Parathyroid adenoma (tissue), 2 donors: ENCODE measurements at regions not wholly inside any gene's neighbourhood (a gene's known extent, or its start where the extent isn't known, plus 50 kb on each side); places are given as distances from the start of the nearest gene placed in this dataset.

Experiments
- H2AFZ ChIP-seq: fragments of 300-600 bp; sonication (generic); one replicate; pipeline ENCODE4 v1.7.0; 2017; ENCODE audit warnings: antibody characterized with exemption, mild to moderate bottlenecking
- H3K27ac ChIP-seq: fragments of 300-600 bp; sonication (generic); one replicate; pipeline ENCODE4 v1.7.0; 2017
- H3K27me3 ChIP-seq: fragments of 300-600 bp; sonication (generic); one replicate; pipeline ENCODE4 v1.7.0; 2017; ENCODE audit warnings: low read length; ENCODE audit not compliant: control insufficient read depth, insufficient read depth
- H3K36me3 ChIP-seq: fragments of 300-600 bp; sonication (generic); one replicate; pipeline ENCODE4 v1.7.0; 2017; ENCODE audit warnings: low read length; ENCODE audit not compliant: control insufficient read depth, insufficient read depth
- H3K4me1 ChIP-seq: fragments of 300-600 bp; sonication (generic); one replicate; pipeline ENCODE4 v1.7.0; 2017; ENCODE audit warnings: control low read depth
- H3K4me2 ChIP-seq: fragments of 300-600 bp; sonication (generic); one replicate; pipeline ENCODE4 v1.7.0; 2017; ENCODE audit warnings: low read length
- H3K4me3 ChIP-seq: fragments of 300-600 bp; sonication (generic); one replicate; pipeline ENCODE4 v1.7.0; 2017; ENCODE audit warnings: low read depth, low read length
- H3K79me2 ChIP-seq: fragments of 300-600 bp; sonication (generic); one replicate; pipeline ENCODE4 v1.7.0; 2017; ENCODE audit warnings: control low read depth
- H3K9ac ChIP-seq: fragments of 300-600 bp; sonication (generic); one replicate; pipeline ENCODE4 v1.7.0; 2017; ENCODE audit warnings: mild to moderate bottlenecking
- H3K9me3 ChIP-seq: fragments of 300-600 bp; sonication (generic); one replicate; pipeline ENCODE4 v1.7.0; 2017; ENCODE audit warnings: low read length; ENCODE audit not compliant: control insufficient read depth
- CTCF ChIP-seq: fragments of 300-600 bp; sonication (generic); IDR thresholded peaks from one replicate; pipeline ENCODE4 v1.7.0; 2017; ENCODE audit warnings: antibody characterized with exemption, mild to moderate bottlenecking
- donor health status: primary hyperparathyroidism.

GRCh38 chr3:86254480-86254879, 736.5 kb downstream of the VGLL3 start:
- Histone ChIP-seq H3K9me3 (no peaks in the 10 kb centered on the region), H3K27ac (no peak overlapping the region), H3K4me3 (no peak overlapping the region), H3K4me2 (no peak overlapping the region), H3K4me1 (no peaks in the 10 kb centered on the region), H3K36me3 (no peaks in the 10 kb centered on the region), H3K79me2 (no peaks in the 10 kb centered on the region), H2AFZ (no peak overlapping the region), H3K27me3 (no peaks in the 10 kb centered on the region), H3K9ac (no peak overlapping the region)
- TF ChIP-seq CTCF = no peak

GRCh38 chr3:86251781-86252180, 739.2 kb downstream of the VGLL3 start:
- Histone ChIP-seq H3K27ac (no peak overlapping the region), H3K4me3 (no peak overlapping the region), H3K27me3 (no peaks in the 10 kb centered on the region), H3K9ac (no peak overlapping the region), H3K4me2 (no peak overlapping the region), H3K4me1 (no peaks in the 10 kb centered on the region), H3K79me2 (no peaks in the 10 kb centered on the region), H3K36me3 (no peaks in the 10 kb centered on the region), H2AFZ (no peak overlapping the region), H3K9me3 (no peaks in the 10 kb centered on the region)
- no peak for TF ChIP-seq CTCF

GRCh38 chr3:86249833-86250232, 741.1 kb downstream of the VGLL3 start:
- no peaks in the 10 kb centered on the region for H3K27me3 ChIP-seq
- H3K9me3 ChIP-seq = no peaks in the 10 kb centered on the region
- TF ChIP-seq CTCF = no peak
- H2AFZ ChIP-seq = no peak overlapping the region
- H3K79me2 ChIP-seq = no peaks in the 10 kb centered on the region
- H3K4me1 ChIP-seq = no peaks in the 10 kb centered on the region
- H3K4me2 ChIP-seq = no peak overlapping the region
- H3K36me3 ChIP-seq = no peaks in the 10 kb centered on the region
- no peak overlapping the region for H3K27ac ChIP-seq
- H3K9ac ChIP-seq = no peak overlapping the region
- H3K4me3 ChIP-seq = no peak overlapping the region

GRCh38 chr3:86245360-86245759, 745.6 kb downstream of the VGLL3 start:
- Histone ChIP-seq H3K27me3 (no peaks in the 10 kb centered on the region), H3K4me3 (no peak overlapping the region), H3K4me2 (no peak overlapping the region), H2AFZ (no peak overlapping the region), H3K4me1 (no peaks in the 10 kb centered on the region), H3K27ac (no peak overlapping the region), H3K9ac (no peak overlapping the region), H3K36me3 (no peaks in the 10 kb centered on the region), H3K79me2 (no peaks in the 10 kb centered on the region), H3K9me3 (no peaks in the 10 kb centered on the region)
- TF ChIP-seq CTCF = no peak

GRCh38 chr3:86244905-86245304, 746.0 kb downstream of the VGLL3 start:
- no peak overlapping the region for H2AFZ ChIP-seq
- H3K27ac ChIP-seq = no peak overlapping the region
- no peak overlapping the region for H3K4me2 ChIP-seq
- H3K36me3 ChIP-seq = no peaks in the 10 kb centered on the region
- no peak overlapping the region for H3K9ac ChIP-seq
- no peaks in the 10 kb centered on the region for H3K79me2 ChIP-seq
- no peaks in the 10 kb centered on the region for H3K4me1 ChIP-seq
- H3K9me3 ChIP-seq = no peaks in the 10 kb centered on the region
- H3K27me3 ChIP-seq = no peaks in the 10 kb centered on the region
- H3K4me3 ChIP-seq = no peak overlapping the region
- TF ChIP-seq CTCF = no peak
